ENCODE measurements at regions not wholly inside any gene's neighbourhood (a gene's known extent, or its start where the extent isn't known, plus 50 kb on each side); places are given as distances from the start of the nearest gene placed in this dataset.

- DNase-seq (no peak), ATAC-seq (no peak)
- Mint-ChIP-seq H3K36me3 (ENCODE audit: low read depth) (no peaks in the 10 kb centered on the region), H3K27me3 (no peaks in the 10 kb centered on the region), H3K27ac (no peak overlapping the region), H3K4me3 (no peak overlapping the region), H3K4me1 (peaks cover 4% of the 10 kb centered on the region)
- H3K9me3 ChIP-seq (ENCODE audit: control insufficient read depth, low read length, poor library complexity, severe bottlenecking) = no peaks in the 10 kb centered on the region
Measured at GRCh38 chr13:73473016-73473415, 414.2 kb downstream of the KLF5 start.

DNA sequence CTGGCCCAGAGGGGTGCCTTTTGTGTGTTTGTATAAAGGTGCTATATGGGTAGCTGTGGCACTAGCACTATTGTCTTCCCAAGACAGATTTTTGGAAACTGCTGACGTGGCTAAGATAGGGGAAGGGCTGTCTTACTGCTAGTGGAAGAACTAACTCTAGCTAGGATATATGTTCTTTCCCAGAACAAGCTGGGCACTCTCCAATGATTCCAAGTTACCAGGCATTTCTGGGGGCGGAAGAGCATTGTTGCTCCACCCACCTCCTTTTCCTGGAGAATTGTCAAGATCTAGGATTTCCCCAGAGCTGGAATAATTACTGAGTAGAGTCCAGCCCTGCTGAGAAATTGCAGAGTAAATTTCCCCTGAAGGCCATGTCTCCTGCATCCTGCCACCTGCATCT is 408.3 kb downstream of the KLF5 start:
- H3K27me3 Mint-ChIP-seq = peaks cover 6% of the 10 kb centered on the region
- H3K27ac Mint-ChIP-seq = no peak overlapping the region
- no peak for ATAC-seq
- H3K9me3 ChIP-seq (ENCODE audit: control insufficient read depth, low read length, poor library complexity, severe bottlenecking) = no peaks in the 10 kb centered on the region
- no peaks in the 10 kb centered on the region for H3K36me3 Mint-ChIP-seq (ENCODE audit: low read depth)
- no peak for DNase-seq
- H3K4me1 Mint-ChIP-seq = peaks cover 4% of the 10 kb centered on the region
- H3K4me3 Mint-ChIP-seq = no peak overlapping the region

DNA sequence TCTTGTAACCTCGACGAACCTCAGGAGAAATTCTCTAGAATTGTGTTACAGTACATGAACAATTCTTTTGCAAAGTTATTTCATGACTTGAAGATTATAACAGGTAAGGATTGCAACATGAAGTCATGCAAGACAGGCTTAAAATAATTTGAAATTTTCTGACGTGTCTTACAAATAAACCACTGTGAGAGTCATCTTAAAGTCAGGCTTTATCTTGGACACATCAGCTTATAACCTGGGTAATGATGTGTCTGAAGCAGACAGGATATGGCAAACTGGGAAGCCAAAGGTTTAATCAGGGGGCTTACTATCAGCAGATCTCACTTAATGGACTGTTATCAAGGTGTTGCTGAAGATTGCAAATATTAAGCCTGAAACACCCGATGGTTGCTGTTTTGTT is 407.8 kb downstream of the KLF5 start:
- Mint-ChIP-seq H3K36me3 (ENCODE audit: low read depth) (no peaks in the 10 kb centered on the region), H3K4me3 (no peak overlapping the region), H3K27ac (no peak overlapping the region), H3K4me1 (peaks cover 4% of the 10 kb centered on the region), H3K27me3 (peaks cover 6% of the 10 kb centered on the region)
- no peaks in the 10 kb centered on the region for H3K9me3 ChIP-seq (ENCODE audit: control insufficient read depth, low read length, poor library complexity, severe bottlenecking)
- DNase-seq (no peak), ATAC-seq (no peak)

- Mint-ChIP-seq H3K36me3 (ENCODE audit: low read depth) (no peaks in the 10 kb centered on the region), H3K4me3 (no peak overlapping the region), H3K27ac (no peak overlapping the region), H3K4me1 (no peaks in the 10 kb centered on the region), H3K27me3 (peaks cover 6% of the 10 kb centered on the region)
- ATAC-seq (no peak), DNase-seq (no peak)
- no peaks in the 10 kb centered on the region for H3K9me3 ChIP-seq (ENCODE audit: control insufficient read depth, low read length, poor library complexity, severe bottlenecking)
Measured at GRCh38 chr13:73465617-73465971, 406.8 kb downstream of the KLF5 start.

DNA sequence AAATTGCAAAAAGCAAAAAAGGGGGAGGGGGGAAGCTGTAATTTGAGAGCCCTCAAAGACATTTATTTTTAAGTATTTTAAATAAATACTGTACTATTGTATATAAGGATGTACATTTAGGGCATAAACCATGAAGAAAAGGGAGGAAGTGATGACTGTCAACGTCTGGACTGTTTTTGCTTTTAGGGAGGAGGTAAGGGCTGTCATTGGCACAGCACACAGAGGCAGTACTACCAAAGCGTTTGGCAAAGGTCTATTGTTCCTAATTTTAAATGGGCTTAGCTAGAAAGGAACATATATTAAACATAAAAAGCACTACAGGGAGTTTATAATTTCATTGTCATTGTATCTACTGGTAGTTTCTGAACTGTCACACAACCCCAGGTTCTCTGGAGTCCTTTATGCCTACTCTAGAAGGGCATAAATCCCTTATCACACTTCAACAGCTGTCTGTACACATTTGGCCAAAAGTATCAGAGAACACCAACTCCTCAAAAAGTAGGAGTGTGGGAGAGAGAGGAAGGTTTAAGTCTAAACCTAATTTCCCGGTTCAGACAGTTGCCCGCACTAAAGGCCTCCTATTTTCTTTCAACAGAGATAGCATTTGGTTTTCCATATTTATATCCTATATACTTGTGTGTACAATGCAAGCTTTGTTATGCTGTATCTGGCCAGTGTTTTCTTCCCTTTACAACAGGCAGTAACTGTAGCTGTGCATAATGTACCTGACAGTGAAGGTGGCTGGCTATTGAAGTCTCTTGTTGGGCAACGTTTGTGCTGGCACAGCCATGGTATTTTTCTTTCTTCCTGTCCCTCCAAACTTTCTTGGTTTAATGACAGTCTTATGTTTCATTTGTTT is 406.2 kb downstream of the KLF5 start:
- no peaks in the 10 kb centered on the region for H3K36me3 Mint-ChIP-seq (ENCODE audit: low read depth)
- no peak overlapping the region for H3K27ac Mint-ChIP-seq
- no peaks in the 10 kb centered on the region for H3K9me3 ChIP-seq (ENCODE audit: control insufficient read depth, low read length, poor library complexity, severe bottlenecking)
- DNase-seq (no peak), ATAC-seq (no peak)
- peaks cover 6% of the 10 kb centered on the region for H3K27me3 Mint-ChIP-seq
- H3K4me3 Mint-ChIP-seq = no peak overlapping the region
- no peaks in the 10 kb centered on the region for H3K4me1 Mint-ChIP-seq

DNA sequence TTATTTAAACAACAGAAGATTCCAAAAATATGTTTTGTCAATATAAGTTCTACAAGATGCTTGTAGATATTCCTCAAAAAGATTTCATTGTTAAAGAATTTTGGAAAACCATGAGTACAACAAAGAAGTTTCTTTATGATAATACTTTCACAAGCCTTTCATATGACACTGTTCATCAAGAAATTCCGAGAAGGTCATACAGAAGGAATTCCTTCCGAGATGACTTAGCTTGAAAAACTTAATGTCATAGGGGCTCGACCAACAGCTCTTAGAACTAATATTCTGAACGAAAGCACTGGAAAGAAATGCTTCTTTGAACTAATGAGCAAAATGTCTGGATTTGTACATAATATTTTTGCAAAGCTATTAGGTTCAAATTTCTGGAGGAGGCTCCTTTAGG is 403.4 kb downstream of the KLF5 start:
- DNase-seq (no peak), ATAC-seq (no peak)
- no peaks in the 10 kb centered on the region for H3K9me3 ChIP-seq (ENCODE audit: control insufficient read depth, low read length, poor library complexity, severe bottlenecking)
- Mint-ChIP-seq H3K36me3 (ENCODE audit: low read depth) (no peaks in the 10 kb centered on the region), H3K27ac (no peak overlapping the region), H3K4me3 (no peak overlapping the region), H3K4me1 (no peaks in the 10 kb centered on the region), H3K27me3 (peaks cover 6% of the 10 kb centered on the region)

DNA sequence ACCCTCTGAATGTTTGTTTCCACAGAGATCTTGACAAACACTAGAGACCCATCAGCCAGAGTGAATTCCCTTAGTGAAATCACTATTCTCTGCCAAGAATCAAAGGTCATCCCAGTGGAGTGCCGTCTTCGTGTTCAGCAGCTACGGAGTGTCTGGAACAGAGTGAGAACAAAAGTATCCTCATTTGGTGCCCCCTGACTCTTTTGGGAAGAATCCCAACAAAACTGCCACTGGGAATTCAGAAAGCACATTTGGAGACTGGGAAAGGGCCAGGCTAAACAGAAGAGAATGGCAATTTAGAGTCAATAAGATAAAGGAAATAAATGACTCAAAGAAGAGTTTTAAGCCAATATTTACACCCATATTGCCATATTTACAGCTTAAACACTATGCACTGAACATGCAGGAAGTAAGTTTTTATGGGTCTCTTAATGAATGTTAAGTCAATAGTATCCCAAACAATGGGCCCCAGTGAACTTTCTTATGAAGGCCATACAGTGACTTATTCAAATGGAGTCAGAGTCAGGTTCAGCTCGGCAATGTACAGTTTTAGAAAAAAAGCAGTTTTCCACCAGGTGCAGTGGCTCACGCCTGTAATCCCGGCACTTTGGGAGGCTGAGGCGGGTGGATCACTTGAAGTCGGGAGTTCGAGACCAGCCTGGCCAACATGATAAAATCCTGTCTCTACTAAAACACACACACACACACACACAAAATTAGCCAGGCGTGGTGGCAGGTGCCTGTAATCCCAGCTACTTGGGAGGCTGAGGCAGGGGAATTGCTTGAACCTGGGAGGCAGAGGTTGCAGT is 392.6 kb downstream of the KLF5 start:
- Mint-ChIP-seq H3K36me3 (ENCODE audit: low read depth) (no peaks in the 10 kb centered on the region), H3K27ac (no peak overlapping the region), H3K27me3 (no peaks in the 10 kb centered on the region), H3K4me3 (no peak overlapping the region), H3K4me1 (no peaks in the 10 kb centered on the region)
- no peak for ATAC-seq
- DNase-seq = no peak
- no peaks in the 10 kb centered on the region for H3K9me3 ChIP-seq (ENCODE audit: control insufficient read depth, low read length, poor library complexity, severe bottlenecking)

DNA sequence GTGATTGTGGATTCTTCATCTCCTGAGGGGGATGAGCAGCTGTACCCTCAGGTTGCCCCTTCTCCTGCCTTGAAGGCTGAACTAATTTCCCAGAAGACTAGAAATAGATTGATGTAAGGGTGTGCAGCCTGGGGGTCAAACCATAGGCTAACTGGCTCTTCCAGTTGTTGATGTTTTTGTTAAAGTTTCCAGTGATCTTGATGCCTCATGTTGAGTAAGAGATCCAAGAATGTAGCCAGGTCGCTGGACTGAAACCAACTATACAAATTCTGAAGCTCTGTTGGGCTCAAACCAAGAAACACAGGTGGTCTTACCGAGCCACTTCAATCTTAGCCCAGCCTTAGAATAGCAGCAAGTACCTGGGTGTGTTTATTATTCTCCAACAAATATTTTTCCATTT is 391.8 kb downstream of the KLF5 start:
- H3K27ac Mint-ChIP-seq = no peak overlapping the region
- ATAC-seq (no peak), DNase-seq (no peak)
- H3K27me3 Mint-ChIP-seq = no peaks in the 10 kb centered on the region
- no peak overlapping the region for H3K4me3 Mint-ChIP-seq
- H3K36me3 Mint-ChIP-seq (ENCODE audit: low read depth) = no peaks in the 10 kb centered on the region
- no peaks in the 10 kb centered on the region for H3K9me3 ChIP-seq (ENCODE audit: control insufficient read depth, low read length, poor library complexity, severe bottlenecking)
- no peaks in the 10 kb centered on the region for H3K4me1 Mint-ChIP-seq

GRCh38 chr13:73449252-73449651 is 390.4 kb downstream of the KLF5 start:
- H3K4me3 Mint-ChIP-seq = no peak overlapping the region
- no peak overlapping the region for H3K27ac Mint-ChIP-seq
- DNase-seq = no peak
- H3K4me1 Mint-ChIP-seq = no peaks in the 10 kb centered on the region
- no peaks in the 10 kb centered on the region for H3K36me3 Mint-ChIP-seq (ENCODE audit: low read depth)
- H3K27me3 Mint-ChIP-seq = no peaks in the 10 kb centered on the region
- no peaks in the 10 kb centered on the region for H3K9me3 ChIP-seq (ENCODE audit: control insufficient read depth, low read length, poor library complexity, severe bottlenecking)
- no peak for ATAC-seq

DNA sequence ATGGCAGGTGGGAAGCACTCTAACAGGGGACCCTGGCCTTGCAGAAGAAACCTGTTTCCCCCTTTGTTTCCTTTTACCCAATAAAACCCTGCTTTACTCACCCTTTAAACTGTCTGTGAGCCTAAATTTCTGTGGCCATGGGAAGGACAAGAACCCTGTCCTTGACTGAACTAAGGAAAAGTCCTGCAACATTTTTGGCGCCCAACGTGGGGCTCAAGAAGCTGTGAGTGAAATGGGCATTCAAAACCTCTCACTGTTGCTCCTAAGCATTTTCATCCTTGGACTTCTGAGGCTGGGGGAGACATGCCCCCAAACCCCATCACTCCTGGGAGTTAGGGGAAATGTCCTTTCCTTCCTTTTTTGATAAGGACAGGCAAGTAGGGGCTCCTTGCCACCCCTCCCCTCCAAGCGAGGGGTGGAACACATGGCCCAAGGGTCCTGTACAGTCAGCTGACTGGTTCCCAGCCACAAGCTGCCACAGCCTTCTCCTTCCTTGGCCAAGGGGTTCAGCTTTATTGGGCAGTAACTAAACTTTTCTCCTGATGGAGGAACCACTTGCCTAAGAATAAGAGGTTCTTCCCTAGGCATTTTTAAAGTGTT is 381.6 kb downstream of the KLF5 start:
- Mint-ChIP-seq H3K27ac (no peak overlapping the region), H3K27me3 (no peaks in the 10 kb centered on the region), H3K36me3 (ENCODE audit: low read depth) (no peaks in the 10 kb centered on the region), H3K4me1 (no peaks in the 10 kb centered on the region), H3K4me3 (no peak overlapping the region)
- DNase-seq (no peak), ATAC-seq (no peak)
- H3K9me3 ChIP-seq (ENCODE audit: control insufficient read depth, low read length, poor library complexity, severe bottlenecking) = peaks cover 10% of the 10 kb centered on the region

GRCh38 chr13:73433890-73434289 is 375.1 kb downstream of the KLF5 start:
- Mint-ChIP-seq H3K27ac (no peak overlapping the region), H3K27me3 (no peaks in the 10 kb centered on the region), H3K4me3 (peak overlapping the region; percentile 7), H3K36me3 (ENCODE audit: low read depth) (peaks cover 2% of the 10 kb centered on the region), H3K4me1 (no peaks in the 10 kb centered on the region)
- no peaks in the 10 kb centered on the region for H3K9me3 ChIP-seq (ENCODE audit: control insufficient read depth, low read length, poor library complexity, severe bottlenecking)
- ATAC-seq = no peak
- no peak for DNase-seq

GRCh38 chr13:73433458-73433857 is 374.7 kb downstream of the KLF5 start:
- Mint-ChIP-seq H3K27ac (no peak overlapping the region), H3K36me3 (ENCODE audit: low read depth) (peaks cover 2% of the 10 kb centered on the region), H3K4me1 (no peaks in the 10 kb centered on the region), H3K4me3 (peak overlapping the region; percentile 7), H3K27me3 (no peaks in the 10 kb centered on the region)
- no peaks in the 10 kb centered on the region for H3K9me3 ChIP-seq (ENCODE audit: control insufficient read depth, low read length, poor library complexity, severe bottlenecking)
- DNase-seq (no peak), ATAC-seq (no peak)

DNA sequence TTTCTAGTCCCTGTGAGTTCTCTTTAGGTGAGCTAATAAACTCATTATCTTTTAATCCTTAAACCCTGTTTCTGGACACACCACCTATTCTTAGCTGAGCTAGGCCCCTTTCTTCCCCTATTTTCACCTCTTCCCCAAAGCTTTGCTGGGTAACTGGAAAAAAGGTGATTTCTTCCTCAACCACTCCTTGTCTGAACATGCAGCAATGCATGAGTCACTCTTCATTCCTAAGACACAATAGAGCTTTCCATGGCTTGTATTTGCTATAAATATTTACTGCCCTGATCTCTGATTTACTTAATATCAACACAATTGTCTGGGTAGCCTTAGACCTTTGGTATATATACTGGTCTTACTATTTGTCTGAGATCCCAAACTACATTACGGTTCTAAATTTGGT is 370.9 kb downstream of the KLF5 start:
- no peak overlapping the region for H3K27ac Mint-ChIP-seq
- no peak overlapping the region for H3K4me3 Mint-ChIP-seq
- no peaks in the 10 kb centered on the region for H3K9me3 ChIP-seq (ENCODE audit: control insufficient read depth, low read length, poor library complexity, severe bottlenecking)
- ATAC-seq = no peak
- H3K36me3 Mint-ChIP-seq (ENCODE audit: low read depth) = peaks cover 2% of the 10 kb centered on the region
- no peaks in the 10 kb centered on the region for H3K27me3 Mint-ChIP-seq
- DNase-seq = no peak
- H3K4me1 Mint-ChIP-seq = no peaks in the 10 kb centered on the region

Measured in T-helper 17 cell (primary cell).